ENCODE measurements at regions not wholly inside any gene's neighbourhood (a gene's known extent, or its start where the extent isn't known, plus 50 kb on each side); places are given as distances from the start of the nearest gene placed in this dataset.

DNA sequence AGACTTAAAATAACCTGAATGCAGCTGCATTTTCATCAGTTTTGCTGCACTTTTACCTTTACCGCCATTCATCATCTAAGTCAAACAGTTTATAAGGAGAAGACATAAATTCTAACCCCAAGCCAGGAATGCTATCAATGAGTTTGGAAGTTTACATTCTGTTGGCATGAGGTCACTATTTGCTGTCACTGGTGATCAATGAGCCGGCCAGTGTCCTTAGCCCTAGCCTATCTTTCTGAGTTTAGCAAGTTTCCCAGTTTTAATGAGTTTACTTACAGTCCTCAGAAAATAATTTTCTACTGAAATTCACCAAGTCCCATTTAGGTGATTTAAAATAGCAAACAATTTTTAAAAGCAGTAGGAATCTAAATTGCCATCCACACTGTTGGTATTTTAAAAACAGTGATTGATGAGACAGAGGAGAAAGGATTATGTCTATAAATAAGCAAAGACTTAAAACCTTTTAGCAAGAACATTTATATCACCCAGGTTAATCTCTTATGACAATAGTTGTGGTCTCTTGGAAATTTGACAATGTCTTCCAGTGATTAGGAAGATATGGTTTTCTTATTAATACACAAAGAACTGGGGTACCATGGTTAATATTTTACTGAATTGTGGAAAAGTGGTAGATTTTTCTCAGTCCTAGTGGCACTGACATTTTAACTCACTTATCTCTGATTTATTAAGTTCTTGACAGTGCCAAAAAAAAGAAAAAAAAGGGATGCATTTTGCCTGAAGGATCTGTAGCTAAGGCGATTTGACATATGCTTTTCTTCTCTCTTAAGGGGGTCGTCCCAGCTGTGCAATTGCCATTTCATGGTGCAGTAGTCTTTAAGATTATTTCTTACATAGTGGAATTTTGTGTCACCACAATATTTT is 443.4 kb upstream of the ANKRD30A start:
- DNase-seq (no peak), ATAC-seq (ENCODE audit: low read depth) (no peak)
- TF ChIP-seq EZH2 (IDR thresholded peaks at IDR 0.05; ENCODE audit: borderline replicate concordance, insufficient read depth, low read depth, low read length, poor library complexity, severe bottlenecking) = no peak
- TF ChIP-seq, protein P1, sequence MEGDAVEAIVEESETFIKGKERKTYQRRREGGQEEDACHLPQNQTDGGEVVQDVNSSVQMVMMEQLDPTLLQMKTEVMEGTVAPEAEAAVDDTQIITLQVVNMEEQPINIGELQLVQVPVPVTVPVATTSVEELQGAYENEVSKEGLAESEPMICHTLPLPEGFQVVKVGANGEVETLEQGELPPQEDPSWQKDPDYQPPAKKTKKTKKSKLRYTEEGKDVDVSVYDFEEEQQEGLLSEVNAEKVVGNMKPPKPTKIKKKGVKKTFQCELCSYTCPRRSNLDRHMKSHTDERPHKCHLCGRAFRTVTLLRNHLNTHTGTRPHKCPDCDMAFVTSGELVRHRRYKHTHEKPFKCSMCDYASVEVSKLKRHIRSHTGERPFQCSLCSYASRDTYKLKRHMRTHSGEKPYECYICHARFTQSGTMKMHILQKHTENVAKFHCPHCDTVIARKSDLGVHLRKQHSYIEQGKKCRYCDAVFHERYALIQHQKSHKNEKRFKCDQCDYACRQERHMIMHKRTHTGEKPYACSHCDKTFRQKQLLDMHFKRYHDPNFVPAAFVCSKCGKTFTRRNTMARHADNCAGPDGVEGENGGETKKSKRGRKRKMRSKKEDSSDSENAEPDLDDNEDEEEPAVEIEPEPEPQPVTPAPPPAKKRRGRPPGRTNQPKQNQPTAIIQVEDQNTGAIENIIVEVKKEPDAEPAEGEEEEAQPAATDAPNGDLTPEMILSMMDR (IDR thresholded peaks at IDR 0.05) = no peak
- Histone ChIP-seq H3K9ac (ENCODE audit: low read length) (no peak overlapping the region), H3K27ac (ENCODE audit: low read length in 2 of 2) (no peak overlapping the region), H3K4me3 (ENCODE audit: control extremely low read depth in 1 of 5, extremely low read depth in 1 of 5, insufficient read depth in 1 of 5, low read depth in 2 of 5, low read length in 4 of 5) (no peak overlapping the region), H3K27me3 (replicated peaks in 1 of 4; ENCODE audit: control extremely low read depth in 1 of 4, control insufficient read depth in 3 of 4, insufficient read depth in 4 of 4, low read length in 3 of 4) (no peaks in the 10 kb centered on the region), H4K20me1 (ENCODE audit: control insufficient read depth, insufficient read depth, low read length, poor library complexity, severe bottlenecking) (no peaks in the 10 kb centered on the region), H2AFZ (ENCODE audit: insufficient read depth, low read depth, low read length, poor library complexity, severe bottlenecking) (no peak overlapping the region), H3K36me3 (replicated peaks in 1 of 2; ENCODE audit: control extremely low read depth in 1 of 2, control insufficient read depth in 1 of 2, extremely low read depth in 1 of 2, insufficient read depth in 2 of 2, low read length in 1 of 2) (no peaks in the 10 kb centered on the region), H3K79me2 (ENCODE audit: control insufficient read depth, insufficient read depth, low read length) (no peaks in the 10 kb centered on the region), H3K4me1 (ENCODE audit: control insufficient read depth in 2 of 2, insufficient read depth in 2 of 2, low read length in 2 of 2) (no peaks in the 10 kb centered on the region), H3K9me3 (ENCODE audit: control extremely low read depth in 1 of 3, control insufficient read depth in 2 of 3, insufficient read depth in 1 of 3, low read length in 2 of 3) (no peaks in the 10 kb centered on the region), H3K4me2 (replicated peaks; ENCODE audit: low read depth, low read length, poor library complexity, severe bottlenecking) (no peak overlapping the region)
- no peak overlapping the region for H3K27ac Mint-ChIP-seq
- ChIA-PET POLR2A (no interaction called here), CTCF (no interaction called here)
- H3K4me3 Mint-ChIP-seq = no peak overlapping the region
- WGBS (ENCODE audit: insufficient coverage) = 100% methylated on average over 1 of the region's 4 CpGs
- no peaks in the 10 kb centered on the region for H3K4me1 Mint-ChIP-seq
- peaks cover 1% of the 10 kb centered on the region for H3K9me3 Mint-ChIP-seq (ENCODE audit: insufficient read depth)
- intact Hi-C loops (cut with micrococcal nuclease) = no loop called here
- no peaks in the 10 kb centered on the region for H3K27me3 Mint-ChIP-seq

DNA sequence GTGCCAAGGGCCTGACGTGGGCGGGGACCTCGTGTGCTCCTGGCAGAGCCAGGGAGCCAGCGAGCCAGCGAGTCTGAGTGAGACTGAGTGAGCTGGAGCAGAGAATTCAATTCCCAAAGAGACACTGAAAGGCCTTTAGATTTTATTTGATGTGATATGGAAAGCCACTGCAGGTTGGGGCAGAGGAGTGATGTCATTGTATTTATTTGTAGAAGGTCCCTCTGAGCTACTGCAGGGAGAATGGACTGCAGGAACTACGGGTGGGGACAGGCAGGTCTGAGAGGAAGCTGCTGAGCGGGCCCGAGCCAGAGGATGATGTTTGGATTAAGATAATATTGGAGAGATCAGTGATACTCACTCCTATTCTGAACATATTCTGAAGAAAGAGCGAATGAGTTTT is 445.8 kb upstream of the ANKRD30A start:
- no peaks in the 10 kb centered on the region for H3K27me3 Mint-ChIP-seq
- H3K4me1 ChIP-seq (ENCODE audit: control insufficient read depth in 2 of 2, insufficient read depth in 2 of 2, low read length in 2 of 2) = no peaks in the 10 kb centered on the region
- WGBS (ENCODE audit: insufficient coverage) = 83% methylated on average over 7 of the region's 9 CpGs

More for the DNA sequence above, 445.8 kb upstream of the ANKRD30A start:
- DNase-seq = no peak
- Histone ChIP-seq H3K79me2 (ENCODE audit: control insufficient read depth, insufficient read depth, low read length) (no peaks in the 10 kb centered on the region), H4K20me1 (ENCODE audit: control insufficient read depth, insufficient read depth, low read length, poor library complexity, severe bottlenecking) (no peaks in the 10 kb centered on the region), H3K4me3 (ENCODE audit: control extremely low read depth in 1 of 5, extremely low read depth in 1 of 5, insufficient read depth in 1 of 5, low read depth in 2 of 5, low read length in 4 of 5) (no peak overlapping the region), H3K9me3 (ENCODE audit: control extremely low read depth in 1 of 3, control insufficient read depth in 2 of 3, insufficient read depth in 1 of 3, low read length in 2 of 3) (no peaks in the 10 kb centered on the region), H2AFZ (ENCODE audit: insufficient read depth, low read depth, low read length, poor library complexity, severe bottlenecking) (no peak overlapping the region), H3K36me3 (replicated peaks in 1 of 2; ENCODE audit: control extremely low read depth in 1 of 2, control insufficient read depth in 1 of 2, extremely low read depth in 1 of 2, insufficient read depth in 2 of 2, low read length in 1 of 2) (no peaks in the 10 kb centered on the region), H3K27me3 (replicated peaks in 1 of 4; ENCODE audit: control extremely low read depth in 1 of 4, control insufficient read depth in 3 of 4, insufficient read depth in 4 of 4, low read length in 3 of 4) (no peaks in the 10 kb centered on the region), H3K27ac (ENCODE audit: low read length in 2 of 2) (no peak overlapping the region), H3K4me2 (replicated peaks; ENCODE audit: low read depth, low read length, poor library complexity, severe bottlenecking) (no peak overlapping the region), H3K9ac (ENCODE audit: low read length) (no peak overlapping the region)
- intact Hi-C loops (cut with micrococcal nuclease) = no loop called here
- no peaks in the 10 kb centered on the region for H3K4me1 Mint-ChIP-seq
- H3K9me3 Mint-ChIP-seq (ENCODE audit: insufficient read depth) = no peaks in the 10 kb centered on the region
- no peak overlapping the region for H3K27ac Mint-ChIP-seq
- H3K4me3 Mint-ChIP-seq = no peak overlapping the region
- TF ChIP-seq, protein P1 (IDR thresholded peaks at IDR 0.05) = no peak
- no peak for TF ChIP-seq EZH2 (IDR thresholded peaks at IDR 0.05; ENCODE audit: borderline replicate concordance, insufficient read depth, low read depth, low read length, poor library complexity, severe bottlenecking)
- ATAC-seq (ENCODE audit: low read depth) = no peak
- POLR2A ChIA-PET = no interaction called here
- CTCF ChIA-PET = no interaction called here

All from B cell (primary cell).